ENCODE measurements at regions not wholly inside any gene's neighbourhood (a gene's known extent, or its start where the extent isn't known, plus 50 kb on each side); places are given as distances from the start of the nearest gene placed in this dataset.

DNA sequence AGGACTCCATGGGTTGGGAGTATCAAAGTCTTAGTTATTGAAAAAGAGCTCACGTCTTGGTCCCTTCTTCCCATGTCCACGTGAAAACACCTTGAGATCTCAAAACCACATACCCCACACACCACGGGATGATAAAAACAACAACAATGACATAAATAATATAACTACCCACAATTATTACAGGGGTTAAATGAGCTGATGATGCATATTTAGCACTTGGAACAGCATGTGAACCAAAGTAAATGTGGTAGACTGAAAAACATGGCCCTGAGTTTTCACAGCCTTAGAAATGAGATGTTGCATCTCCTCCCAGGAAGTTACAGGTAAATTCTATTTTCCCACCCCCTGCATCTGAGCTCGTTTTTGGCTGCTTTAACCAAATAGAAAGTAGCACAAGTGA, 208.9 kb downstream of the C16orf95 start:
- no peaks in the 10 kb centered on the region; the same call in 1 of the 2 replicates for H3K27me3 ChIP-seq (replicated peaks; ENCODE audit: insufficient read depth, low read length)
- H3K9me3 ChIP-seq (replicated peaks; ENCODE audit: insufficient read depth, low read length): no peaks in the 10 kb centered on the region
- TF ChIP-seq CTCF (IDR thresholded peaks at IDR 0.05; ENCODE audit: low read length) (no peak), EZH2 (optimal IDR thresholded peaks at IDR 0.05; ENCODE audit: low read depth, low read length) (no peak), EZH2phosphoT487 (IDR thresholded peaks at IDR 0.05; ENCODE audit: low read length) (no peak)
- no peaks in the 10 kb centered on the region for H3K4me1 ChIP-seq (ENCODE audit: low read length)
- no peaks in the 10 kb centered on the region for H4K20me1 ChIP-seq (ENCODE audit: insufficient read depth, low read length)
- H3K9me2 ChIP-seq (replicated peaks; ENCODE audit: insufficient read depth, low read length): no peaks in the 10 kb centered on the region
- no peak for DNase-seq
- H3K36me3 ChIP-seq (replicated peaks; ENCODE audit: insufficient read depth, low read length): no peaks in the 10 kb centered on the region
- no peak overlapping the region for H3K4me3 ChIP-seq (ENCODE audit: low read length)
- no peaks in the 10 kb centered on the region for H3F3A ChIP-seq (ENCODE audit: insufficient read depth, low read length)
- H3K4me2 ChIP-seq (ENCODE audit: low read depth, low read length): no peak overlapping the region
- no peak overlapping the region for H2AFZ ChIP-seq (ENCODE audit: low read length)
- H3K9ac ChIP-seq (ENCODE audit: low read length): no peak overlapping the region
- no peaks in the 10 kb centered on the region for H3K79me2 ChIP-seq (ENCODE audit: low read length)
- no peak overlapping the region for H3K27ac ChIP-seq (ENCODE audit: low read length)

GRCh38 chr16:87108941-87109340, 208.3 kb downstream of the C16orf95 start:
- Histone ChIP-seq H3K27me3 (replicated peaks; ENCODE audit: insufficient read depth, low read length) (no peaks in the 10 kb centered on the region; the same call in 1 of the 2 replicates), H3K36me3 (replicated peaks; ENCODE audit: insufficient read depth, low read length) (no peaks in the 10 kb centered on the region), H3K79me2 (ENCODE audit: low read length) (no peaks in the 10 kb centered on the region), H3K9me2 (replicated peaks; ENCODE audit: insufficient read depth, low read length) (no peaks in the 10 kb centered on the region), H3K4me2 (ENCODE audit: low read depth, low read length) (no peak overlapping the region), H3F3A (ENCODE audit: insufficient read depth, low read length) (no peaks in the 10 kb centered on the region), H3K9me3 (replicated peaks; ENCODE audit: insufficient read depth, low read length) (no peaks in the 10 kb centered on the region), H3K9ac (ENCODE audit: low read length) (no peak overlapping the region), H3K4me3 (ENCODE audit: low read length) (no peak overlapping the region), H3K4me1 (ENCODE audit: low read length) (no peaks in the 10 kb centered on the region), H2AFZ (ENCODE audit: low read length) (no peak overlapping the region), H3K27ac (ENCODE audit: low read length) (no peak overlapping the region), H4K20me1 (ENCODE audit: insufficient read depth, low read length) (no peaks in the 10 kb centered on the region)
- TF ChIP-seq EZH2 (optimal IDR thresholded peaks at IDR 0.05; ENCODE audit: low read depth, low read length): no peak
- DNase-seq: no peak

DNA sequence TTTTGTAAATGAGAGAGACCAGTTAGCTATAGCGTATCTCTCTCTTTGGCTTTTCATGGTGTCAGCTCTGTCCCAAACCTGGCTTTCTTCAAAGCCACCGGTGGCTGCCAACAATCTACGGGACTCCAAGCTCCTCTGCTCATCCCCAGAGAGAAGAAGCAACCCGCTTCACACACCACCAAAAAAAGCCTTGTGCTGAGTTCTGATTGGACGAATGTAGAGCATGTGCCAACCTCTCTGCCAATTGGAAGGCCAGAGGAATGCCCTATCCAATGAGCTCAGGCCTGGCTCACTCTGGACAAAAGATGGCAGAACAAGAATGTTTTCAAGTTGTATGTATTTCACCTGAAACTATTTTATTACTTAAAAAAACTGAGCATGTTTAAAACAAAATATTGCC, 202.4 kb downstream of the C16orf95 start:
- Histone ChIP-seq H3K79me2 (ENCODE audit: low read length) (no peaks in the 10 kb centered on the region), H3K9ac (ENCODE audit: low read length) (no peak overlapping the region), H2AFZ (ENCODE audit: low read length) (no peak overlapping the region), H3K27me3 (replicated peaks; ENCODE audit: insufficient read depth, low read length) (no peaks in the 10 kb centered on the region), H3K4me3 (ENCODE audit: low read length) (no peak overlapping the region), H3F3A (ENCODE audit: insufficient read depth, low read length) (no peaks in the 10 kb centered on the region), H3K27ac (ENCODE audit: low read length) (no peak overlapping the region), H3K9me3 (replicated peaks; ENCODE audit: insufficient read depth, low read length) (no peaks in the 10 kb centered on the region), H3K4me1 (ENCODE audit: low read length) (no peaks in the 10 kb centered on the region), H4K20me1 (ENCODE audit: insufficient read depth, low read length) (no peaks in the 10 kb centered on the region), H3K9me2 (replicated peaks; ENCODE audit: insufficient read depth, low read length) (no peaks in the 10 kb centered on the region), H3K36me3 (replicated peaks; ENCODE audit: insufficient read depth, low read length) (no peaks in the 10 kb centered on the region), H3K4me2 (ENCODE audit: low read depth, low read length) (no peak overlapping the region)
- no peak for DNase-seq
- no peak for TF ChIP-seq CTCF (IDR thresholded peaks at IDR 0.05; ENCODE audit: low read length)
- TF ChIP-seq EZH2 (optimal IDR thresholded peaks at IDR 0.05; ENCODE audit: low read depth, low read length): no peak
- no peak for TF ChIP-seq EZH2phosphoT487 (IDR thresholded peaks at IDR 0.05; ENCODE audit: low read length)

DNA sequence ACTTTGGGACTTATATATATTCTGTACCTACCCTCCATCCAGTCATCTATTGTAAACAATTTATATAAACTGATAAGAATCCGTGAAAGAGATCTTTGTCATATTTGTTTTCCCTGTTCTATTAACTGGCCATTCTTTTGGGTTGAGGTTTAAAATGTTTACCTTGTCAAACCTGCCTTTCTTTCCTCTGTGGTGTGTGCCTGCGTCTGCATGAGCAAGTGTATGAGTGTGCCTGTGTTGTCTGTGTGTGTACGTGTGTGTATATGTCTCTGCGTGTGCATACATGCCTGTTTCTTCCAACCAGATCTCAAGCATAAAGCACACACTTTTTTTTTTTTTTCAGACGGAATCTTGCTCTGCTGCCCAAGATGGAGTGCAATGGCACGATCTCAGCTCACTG, 201.5 kb downstream of the C16orf95 start:
- H3K4me2 ChIP-seq (ENCODE audit: low read depth, low read length): no peak overlapping the region
- TF ChIP-seq EZH2phosphoT487 (IDR thresholded peaks at IDR 0.05; ENCODE audit: low read length) (no peak), CTCF (IDR thresholded peaks at IDR 0.05; ENCODE audit: low read length) (no peak)
- no peak overlapping the region for H3K9ac ChIP-seq (ENCODE audit: low read length)
- no peak for DNase-seq
- H3K36me3 ChIP-seq (replicated peaks; ENCODE audit: insufficient read depth, low read length): no peaks in the 10 kb centered on the region
- no peaks in the 10 kb centered on the region for H3K4me1 ChIP-seq (ENCODE audit: low read length)
- H3K79me2 ChIP-seq (ENCODE audit: low read length): no peaks in the 10 kb centered on the region
- no peak overlapping the region for H3K27ac ChIP-seq (ENCODE audit: low read length)
- no peak overlapping the region for H2AFZ ChIP-seq (ENCODE audit: low read length)
- no peaks in the 10 kb centered on the region for H3F3A ChIP-seq (ENCODE audit: insufficient read depth, low read length)
- H3K9me2 ChIP-seq (replicated peaks; ENCODE audit: insufficient read depth, low read length): no peaks in the 10 kb centered on the region
- no peaks in the 10 kb centered on the region for H3K9me3 ChIP-seq (replicated peaks; ENCODE audit: insufficient read depth, low read length)
- H4K20me1 ChIP-seq (ENCODE audit: insufficient read depth, low read length): no peaks in the 10 kb centered on the region
- no peak overlapping the region for H3K4me3 ChIP-seq (ENCODE audit: low read length)
- H3K27me3 ChIP-seq (replicated peaks; ENCODE audit: insufficient read depth, low read length): no peaks in the 10 kb centered on the region
